HT-29 (cell line): ENCODE measurements at regions not wholly inside any gene's neighbourhood (a gene's known extent, or its start where the extent isn't known, plus 50 kb on each side); places are given as distances from the start of the nearest gene placed in this dataset.
"Not testable (repeated sequence)": the region's sequence is repeated elsewhere in the genome, so short reads cannot be mapped to it uniquely, and the experiment has no call there.

Source experiments
- DNase-seq: peaks from one replicate; pipeline ENCODE4 v3.0.0-alpha.2; 2015; ENCODE audit warnings: low spot score

GRCh38 chr18:60062831-60063230 is 163.0 kb downstream of the PMAIP1 start:
- DNase-seq = not testable (repeated sequence)

GRCh38 chr18:60062396-60062795 is 162.6 kb downstream of the PMAIP1 start:
- no peak for DNase-seq

DNA sequence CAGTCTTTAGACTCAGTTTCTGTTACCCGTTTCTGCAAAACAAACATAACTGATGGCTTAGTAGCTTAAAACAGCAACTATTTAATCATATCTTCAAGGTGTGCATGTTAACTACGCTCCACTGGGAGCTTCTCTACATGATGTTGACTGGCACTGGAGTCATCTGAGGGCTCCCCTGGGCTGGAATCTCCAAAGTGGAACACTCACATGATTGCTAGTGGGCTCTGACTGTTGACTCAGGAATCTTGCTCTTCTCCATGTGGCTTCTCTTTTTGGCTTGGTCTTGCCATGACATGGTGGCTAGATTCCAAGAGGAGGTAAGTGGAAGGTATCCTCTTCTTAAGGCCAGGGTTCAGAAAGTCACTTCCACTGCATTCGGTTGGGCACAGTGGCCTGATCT is 160.8 kb downstream of the PMAIP1 start:
- DNase-seq = no peak

DNA sequence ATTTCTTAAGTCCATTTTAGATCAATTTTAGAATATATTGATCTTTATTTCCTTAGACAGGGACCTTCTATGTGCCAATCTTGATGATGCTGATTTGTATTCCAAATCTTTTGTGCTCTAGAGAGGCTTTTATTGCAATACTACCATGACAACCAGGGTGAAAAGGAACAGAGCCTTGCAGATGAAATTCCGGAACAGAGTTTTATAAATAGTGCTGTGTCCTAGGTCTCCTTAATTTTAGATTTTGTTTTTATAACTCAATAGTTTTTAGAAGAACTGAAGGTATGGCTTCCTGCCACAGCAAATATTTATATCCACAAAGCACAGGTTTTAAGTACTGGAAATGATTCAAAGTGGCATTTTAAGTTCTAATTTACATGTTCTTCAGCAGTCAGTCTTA is 160.2 kb downstream of the PMAIP1 start:
- no peak for DNase-seq

DNA sequence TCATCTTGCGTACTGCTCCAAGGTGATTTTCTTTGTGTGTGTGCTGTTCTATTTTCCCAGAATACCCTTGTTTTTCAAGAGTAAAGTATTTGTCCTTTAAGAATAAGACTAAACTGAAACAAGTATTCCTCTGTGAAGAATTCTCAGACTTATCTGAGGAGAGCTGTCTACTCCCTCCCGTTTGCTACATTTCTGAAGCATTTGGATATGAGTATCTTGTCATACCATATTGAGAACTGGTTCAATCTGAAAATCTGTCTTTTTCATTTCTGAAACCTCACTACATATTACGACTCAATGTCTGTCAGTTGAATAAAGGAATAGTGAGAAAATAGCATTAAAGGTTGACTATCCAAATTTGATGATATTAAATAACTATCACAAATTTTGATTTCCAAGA is 159.4 kb downstream of the PMAIP1 start:
- DNase-seq = no peak

- DNase-seq = peak; percentile 90
Observed at GRCh38 chr18:60053747-60054304, 154.0 kb downstream of the PMAIP1 start.

- no peak for DNase-seq
Observed at GRCh38 chr18:60050821-60051220, 151.0 kb downstream of the PMAIP1 start.

DNA sequence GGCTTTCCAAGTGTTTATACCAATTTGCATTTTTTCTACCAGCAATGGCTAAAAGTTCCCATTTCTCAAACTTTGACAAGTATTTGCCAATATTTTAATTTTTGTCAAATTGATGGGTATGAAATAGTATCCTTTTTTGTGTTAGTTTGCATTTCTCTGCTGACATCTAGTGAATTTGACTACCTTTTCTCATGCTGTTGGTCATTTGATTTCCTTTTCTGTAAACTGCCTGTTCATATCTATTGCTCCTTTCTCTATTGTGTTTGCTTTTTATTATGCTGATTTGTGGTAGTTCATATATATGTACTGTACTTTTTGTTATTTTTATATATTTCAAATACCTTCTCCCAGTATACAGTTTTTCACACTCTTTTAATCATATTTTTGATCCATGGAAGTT is 149.4 kb downstream of the PMAIP1 start:
- DNase-seq = no peak

DNA sequence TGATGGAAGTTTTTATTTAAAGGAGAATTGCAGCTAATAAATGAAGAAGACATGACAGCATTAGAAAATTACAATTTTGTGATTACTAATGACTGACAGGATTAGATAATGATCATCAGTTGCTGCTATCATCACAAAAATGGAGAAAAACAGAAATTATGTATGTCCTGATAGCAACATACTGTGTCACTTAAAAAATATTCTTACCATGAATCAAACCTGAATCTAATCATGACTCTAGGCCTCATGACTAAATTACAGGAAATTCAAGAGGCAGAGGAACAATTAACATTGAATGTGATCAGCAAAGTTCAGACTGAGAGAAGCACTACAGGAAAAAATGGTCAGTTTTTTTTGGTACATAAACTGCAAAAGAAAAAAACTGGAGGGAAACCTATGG is 147.8 kb downstream of the PMAIP1 start:
- no peak for DNase-seq

DNA sequence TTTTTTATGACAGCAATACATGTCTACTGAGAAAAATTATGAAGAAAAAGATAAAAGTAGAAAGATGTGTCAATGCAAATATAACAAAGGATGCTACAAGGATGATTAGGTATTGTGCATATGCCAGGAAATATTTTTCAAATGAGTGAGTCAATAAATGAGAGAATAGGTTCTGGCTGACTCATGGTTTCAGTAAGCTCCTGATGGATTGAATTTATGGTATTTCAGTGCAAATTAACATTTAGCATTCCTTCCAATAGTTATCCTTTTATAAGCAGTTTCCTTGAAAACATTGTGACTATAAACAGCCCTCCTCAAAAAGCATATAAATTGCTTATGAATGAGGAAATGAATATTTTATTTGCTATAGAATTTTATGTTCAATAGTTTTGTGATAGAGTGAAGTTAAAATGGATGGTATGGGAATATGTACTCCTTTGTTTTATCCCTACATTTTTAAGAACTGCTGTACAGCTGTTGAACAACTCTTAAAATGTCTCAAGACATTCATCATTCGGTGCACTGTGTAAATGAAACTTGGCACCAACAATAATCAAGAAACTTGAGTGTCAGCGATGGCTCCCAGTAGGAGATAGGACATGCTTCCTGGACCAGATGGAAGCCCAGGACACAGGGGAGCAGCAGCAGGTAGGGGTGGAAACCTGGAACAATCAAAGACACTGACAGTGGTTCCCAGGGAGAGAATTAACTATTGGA is 144.7 kb downstream of the PMAIP1 start:
- no peak for DNase-seq

DNA sequence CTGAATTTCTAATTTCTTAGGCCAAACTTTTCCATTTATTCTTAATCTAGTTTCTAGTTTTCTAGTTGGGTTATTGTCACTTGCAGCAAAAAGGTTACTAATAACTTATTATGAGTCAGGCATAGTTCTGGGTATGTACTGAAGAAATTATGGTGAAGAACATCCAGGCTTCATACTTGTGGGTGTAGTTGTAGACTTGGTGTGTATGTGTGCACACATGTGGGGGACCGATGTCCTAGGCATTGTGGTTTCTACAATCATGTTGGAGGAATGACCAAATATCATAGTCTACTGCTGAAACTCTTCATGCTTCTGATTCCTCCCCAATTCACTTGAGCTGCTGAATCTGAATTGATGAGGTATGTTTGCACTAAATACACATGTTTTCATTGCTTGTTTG is 141.2 kb downstream of the PMAIP1 start:
- DNase-seq = no peak

- DNase-seq = no peak
Observed at GRCh38 chr18:60038731-60039130, 138.9 kb downstream of the PMAIP1 start.

GRCh38 chr18:60027397-60027796 is 127.6 kb downstream of the PMAIP1 start:
- DNase-seq = no peak

GRCh38 chr18:60024857-60025256 is 125.1 kb downstream of the PMAIP1 start:
- DNase-seq = no peak

DNA sequence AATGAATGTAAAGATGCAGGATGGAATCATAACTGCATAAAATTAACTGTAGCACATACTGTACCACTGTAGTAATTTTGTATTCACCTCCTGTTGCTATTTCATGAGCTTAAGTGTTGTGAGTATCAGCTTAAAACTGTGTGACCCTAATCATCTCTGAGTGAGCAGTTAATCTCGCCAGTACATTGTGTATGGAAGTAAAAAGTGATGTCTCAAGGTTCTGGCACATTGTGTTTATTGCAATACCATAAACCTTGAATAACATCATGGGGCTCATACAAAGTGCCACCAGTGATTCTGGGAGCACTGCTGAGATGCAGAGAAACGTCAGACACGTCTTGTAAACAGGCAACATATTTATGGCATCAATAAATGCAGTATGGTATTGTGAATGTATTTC is 124.5 kb downstream of the PMAIP1 start:
- DNase-seq = no peak

DNA sequence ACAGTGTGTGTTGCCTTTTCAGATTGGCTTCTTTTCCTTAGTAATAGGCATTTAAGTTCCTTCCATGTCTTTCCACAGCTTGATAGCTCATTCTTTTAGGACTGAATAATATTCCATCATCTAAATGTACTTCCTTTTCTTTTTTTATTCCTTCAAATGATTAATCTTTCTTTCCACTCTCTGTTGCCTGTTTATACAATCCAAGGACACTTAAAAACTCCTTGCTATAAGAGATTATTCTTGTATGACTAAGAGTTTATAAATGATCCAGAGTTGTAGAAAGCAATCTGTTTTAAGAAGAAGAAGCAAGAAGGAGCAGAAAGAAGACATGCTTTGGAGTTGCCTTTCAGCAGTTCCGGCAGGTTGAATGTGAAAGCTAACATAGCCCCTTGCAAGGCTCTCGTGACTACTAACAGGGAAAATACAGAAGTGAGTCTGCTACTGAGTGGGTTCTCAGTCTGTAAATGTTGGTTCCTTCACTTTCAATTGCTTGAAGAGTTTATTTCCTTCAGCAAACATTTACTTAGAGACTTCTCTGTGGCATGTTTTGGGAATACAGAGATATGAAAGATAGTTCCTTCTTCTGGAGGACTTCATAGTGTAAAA is 123.0 kb downstream of the PMAIP1 start:
- DNase-seq = no peak

GRCh38 chr18:60021556-60021955 is 121.8 kb downstream of the PMAIP1 start:
- no peak for DNase-seq

DNA sequence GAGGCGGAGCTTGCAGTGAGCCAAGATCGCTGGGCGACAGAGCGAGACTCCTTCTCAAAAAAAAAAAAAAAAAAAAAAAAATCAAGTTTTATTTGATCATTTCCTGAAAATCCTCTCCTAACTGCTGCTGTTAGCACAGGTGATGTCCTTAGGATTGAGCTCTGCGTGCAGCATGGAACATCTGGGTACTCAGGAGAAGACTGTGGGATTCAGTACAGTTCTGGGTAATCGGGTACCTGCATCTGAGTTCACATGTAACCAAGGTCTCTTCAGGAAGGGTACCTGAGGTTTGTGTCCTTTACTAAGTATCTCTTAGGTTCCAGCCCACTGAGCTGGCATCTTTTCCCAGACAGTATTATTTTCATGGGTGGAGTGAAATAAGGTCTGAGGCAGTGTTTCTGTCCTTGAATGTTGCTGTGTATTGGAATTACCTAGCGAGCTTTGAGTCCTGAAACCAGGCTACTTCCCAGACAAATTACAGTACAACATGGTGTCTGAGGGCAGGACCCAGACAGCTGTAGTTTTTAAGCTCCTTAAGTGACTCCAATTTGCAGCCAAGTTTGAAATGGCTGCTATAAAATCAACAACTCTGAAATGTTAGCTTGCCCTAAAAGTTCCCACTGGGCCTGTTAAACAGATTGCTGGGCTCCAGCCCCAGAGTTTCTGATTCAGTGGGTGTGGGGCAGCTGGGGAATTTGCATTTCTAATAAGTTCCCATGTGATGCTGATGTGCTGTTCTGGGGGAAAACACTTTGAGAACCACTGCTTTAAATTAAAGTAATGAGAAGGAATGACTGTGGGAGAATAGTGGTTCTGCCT is 120.5 kb downstream of the PMAIP1 start:
- DNase-seq = no peak

- DNase-seq = no peak
Observed at GRCh38 chr18:60019463-60019840, 119.7 kb downstream of the PMAIP1 start.

DNA sequence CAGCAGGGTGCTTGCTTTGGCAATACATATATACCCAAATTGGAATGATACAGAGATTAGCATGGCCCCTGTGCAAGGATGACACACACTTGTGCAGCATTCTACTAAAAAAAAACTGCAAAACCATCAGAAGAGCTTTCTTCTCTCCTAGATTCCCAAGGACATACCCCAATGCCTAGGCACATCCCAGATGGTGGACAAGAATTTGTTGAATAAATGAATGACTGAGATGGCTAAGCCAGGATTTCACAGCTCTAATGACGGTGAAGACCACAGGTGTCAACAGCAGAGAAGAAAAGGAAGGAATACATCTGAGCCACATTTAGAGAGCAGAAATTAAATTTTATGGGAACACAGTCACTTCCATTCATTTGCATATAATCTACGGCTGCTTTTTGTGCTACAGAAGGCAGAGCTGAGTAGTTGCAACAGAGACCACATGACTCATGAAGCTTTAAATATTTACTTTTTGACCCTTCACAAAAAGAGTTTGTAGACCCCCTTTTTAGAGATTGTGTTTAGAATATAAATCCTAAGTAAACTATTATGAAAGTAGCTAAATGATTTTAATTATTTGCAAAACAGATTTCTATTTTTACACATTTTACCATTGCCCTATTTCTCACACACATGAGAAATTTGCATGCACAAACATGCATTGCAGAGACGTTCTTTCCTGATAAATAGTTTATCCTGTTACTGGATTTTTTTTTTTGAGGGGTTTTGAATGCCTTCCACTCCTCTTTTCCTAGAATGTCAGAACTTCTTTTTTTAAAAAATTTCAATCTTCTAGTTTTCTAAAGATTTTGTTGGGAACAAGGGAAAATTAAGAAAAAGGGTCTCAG is 119.0 kb downstream of the PMAIP1 start:
- DNase-seq = no peak

- peak; percentile 7 for DNase-seq
Observed at GRCh38 chr18:60018134-60018533, 118.3 kb downstream of the PMAIP1 start.

DNA sequence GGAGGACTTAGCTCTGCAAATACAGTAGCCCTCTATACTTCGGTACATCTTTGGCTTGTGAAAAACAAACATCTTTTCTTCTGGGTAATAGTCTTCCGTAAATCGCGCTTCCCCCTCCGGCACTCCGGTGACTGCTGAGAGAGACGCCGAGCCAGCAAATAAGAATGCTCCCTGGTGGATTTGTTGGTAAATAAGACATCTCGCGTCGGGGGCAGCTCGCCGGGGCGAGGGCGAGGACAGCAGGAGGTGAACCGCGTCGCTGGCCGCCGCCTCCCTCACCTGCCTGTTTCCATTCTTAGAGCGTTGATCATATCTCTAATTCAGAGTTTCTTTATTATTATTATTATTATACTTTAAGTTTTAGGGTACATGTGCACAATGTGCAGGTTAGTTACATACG is 117.6 kb downstream of the PMAIP1 start:
- no peak for DNase-seq
